ENCODE measurements at regions not wholly inside any gene's neighbourhood (a gene's known extent, or its start where the extent isn't known, plus 50 kb on each side); places are given as distances from the start of the nearest gene placed in this dataset.
"Not testable (repeated sequence)": the region's sequence is repeated elsewhere in the genome, so short reads cannot be mapped to it uniquely, and the experiment has no call there.

DNA sequence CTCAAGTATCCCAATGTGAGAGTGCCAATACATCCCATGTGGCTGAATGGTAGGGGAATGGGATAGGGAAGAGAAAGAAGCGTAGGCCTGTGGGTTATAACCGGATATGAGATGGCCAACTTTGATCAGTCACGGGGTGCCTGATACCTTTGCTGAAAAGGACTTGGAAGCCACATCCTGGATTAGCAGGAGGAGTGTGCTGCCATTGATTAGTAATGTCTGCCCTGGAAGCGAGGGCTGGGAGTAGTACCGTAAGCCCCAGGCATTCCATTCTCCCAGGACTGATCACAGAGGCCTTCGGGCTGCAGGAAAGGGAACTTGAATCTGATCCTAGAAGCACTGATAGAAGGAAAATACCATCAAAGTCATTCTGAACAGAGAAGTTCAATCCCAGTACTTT is 218.5 kb downstream of the TFCP2L1 start:
- TF ChIP-seq, protein P1, sequence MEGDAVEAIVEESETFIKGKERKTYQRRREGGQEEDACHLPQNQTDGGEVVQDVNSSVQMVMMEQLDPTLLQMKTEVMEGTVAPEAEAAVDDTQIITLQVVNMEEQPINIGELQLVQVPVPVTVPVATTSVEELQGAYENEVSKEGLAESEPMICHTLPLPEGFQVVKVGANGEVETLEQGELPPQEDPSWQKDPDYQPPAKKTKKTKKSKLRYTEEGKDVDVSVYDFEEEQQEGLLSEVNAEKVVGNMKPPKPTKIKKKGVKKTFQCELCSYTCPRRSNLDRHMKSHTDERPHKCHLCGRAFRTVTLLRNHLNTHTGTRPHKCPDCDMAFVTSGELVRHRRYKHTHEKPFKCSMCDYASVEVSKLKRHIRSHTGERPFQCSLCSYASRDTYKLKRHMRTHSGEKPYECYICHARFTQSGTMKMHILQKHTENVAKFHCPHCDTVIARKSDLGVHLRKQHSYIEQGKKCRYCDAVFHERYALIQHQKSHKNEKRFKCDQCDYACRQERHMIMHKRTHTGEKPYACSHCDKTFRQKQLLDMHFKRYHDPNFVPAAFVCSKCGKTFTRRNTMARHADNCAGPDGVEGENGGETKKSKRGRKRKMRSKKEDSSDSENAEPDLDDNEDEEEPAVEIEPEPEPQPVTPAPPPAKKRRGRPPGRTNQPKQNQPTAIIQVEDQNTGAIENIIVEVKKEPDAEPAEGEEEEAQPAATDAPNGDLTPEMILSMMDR (IDR thresholded peaks at IDR 0.05; ENCODE audit: extremely low read depth, insufficient read depth, missing control alignments): no peak
- in situ Hi-C loops (cut with MboI; ENCODE audit: low pct_unique_long_range_greater_than_20kb, low sequenced_read_pairs, unreplicated experiment): no loop called here

DNA sequence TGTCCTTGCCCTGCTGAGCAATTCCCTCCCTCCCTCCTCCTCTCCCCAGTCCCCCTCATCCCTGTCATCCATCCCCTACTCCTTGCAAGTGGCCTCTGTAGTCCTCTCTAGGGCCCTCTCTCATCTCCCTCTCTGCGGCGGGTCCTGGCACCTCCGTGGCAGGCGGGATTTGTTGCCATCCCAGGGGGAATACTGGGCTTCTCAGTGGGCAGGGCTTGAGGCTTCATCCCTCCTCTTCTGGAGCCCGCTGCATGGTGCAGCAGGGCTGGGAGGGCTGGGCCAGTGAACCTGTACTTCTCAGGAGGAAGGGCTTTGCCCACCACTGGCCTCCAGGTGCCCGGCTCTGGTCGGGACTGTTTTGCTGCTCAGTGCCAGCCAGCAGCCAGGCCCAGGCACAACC is 216.2 kb downstream of the TFCP2L1 start:
- in situ Hi-C loops (cut with MboI; ENCODE audit: low pct_unique_long_range_greater_than_20kb, low sequenced_read_pairs, unreplicated experiment): no loop called here
- no peak for DNase-seq (ENCODE audit: low spot score)
- TF ChIP-seq, protein P1 (IDR thresholded peaks at IDR 0.05; ENCODE audit: extremely low read depth, insufficient read depth, missing control alignments): no peak

More for the DNA sequence above, 218.5 kb downstream of the TFCP2L1 start:
- DNase-seq (ENCODE audit: low spot score): no peak

DNA sequence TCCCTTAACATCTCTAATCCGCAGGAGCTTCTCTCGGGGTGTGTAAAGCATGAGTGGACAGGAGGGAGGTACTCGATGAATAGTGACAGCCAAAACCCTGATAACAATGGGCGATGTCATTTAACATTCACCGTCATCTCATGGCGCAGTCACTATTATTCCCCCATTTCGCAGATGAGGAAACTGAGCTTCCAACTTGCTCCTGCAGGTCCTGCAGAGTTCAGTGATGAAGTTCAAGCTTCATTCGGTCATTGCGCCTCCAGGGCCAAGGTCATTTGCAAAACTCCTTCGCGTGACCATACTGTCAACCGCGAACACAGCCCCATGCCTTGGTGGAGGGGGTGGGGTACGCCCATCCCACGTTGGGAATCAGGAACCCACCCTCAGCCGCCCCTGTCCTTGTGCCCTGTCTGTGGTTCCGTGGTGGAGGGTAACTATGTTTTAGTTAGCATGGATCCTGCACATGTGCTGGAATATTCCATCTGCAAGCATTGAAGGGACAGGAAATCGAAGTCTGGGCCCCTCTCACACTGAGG is 215.5 kb downstream of the TFCP2L1 start:
- TF ChIP-seq, protein P1 (IDR thresholded peaks at IDR 0.05; ENCODE audit: extremely low read depth, insufficient read depth, missing control alignments): no peak
- DNase-seq (ENCODE audit: low spot score): no peak
- in situ Hi-C loops (cut with MboI; ENCODE audit: low pct_unique_long_range_greater_than_20kb, low sequenced_read_pairs, unreplicated experiment): no loop called here

DNA sequence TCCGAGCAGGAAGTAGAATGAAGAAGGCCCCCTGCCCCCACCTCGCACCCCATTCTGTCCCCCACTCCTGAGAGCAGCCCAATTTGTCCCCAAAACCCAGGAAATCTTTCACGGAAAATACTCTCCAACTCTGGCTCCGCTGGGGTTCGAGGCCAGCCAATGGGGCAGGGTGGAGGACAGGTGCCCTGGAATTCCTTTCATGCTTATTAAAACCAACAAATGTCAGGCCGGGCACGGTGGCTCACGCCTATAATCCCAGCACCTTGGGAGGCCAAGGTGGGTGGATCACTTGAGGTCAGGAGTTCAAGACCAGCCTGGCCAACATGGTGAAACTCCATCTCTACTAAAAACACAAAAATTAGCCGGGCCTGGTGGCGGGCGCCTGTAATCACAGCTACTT is 214.9 kb downstream of the TFCP2L1 start:
- in situ Hi-C loops (cut with MboI; ENCODE audit: low pct_unique_long_range_greater_than_20kb, low sequenced_read_pairs, unreplicated experiment); DNase-seq (ENCODE audit: low spot score): not testable (repeated sequence)

DNA sequence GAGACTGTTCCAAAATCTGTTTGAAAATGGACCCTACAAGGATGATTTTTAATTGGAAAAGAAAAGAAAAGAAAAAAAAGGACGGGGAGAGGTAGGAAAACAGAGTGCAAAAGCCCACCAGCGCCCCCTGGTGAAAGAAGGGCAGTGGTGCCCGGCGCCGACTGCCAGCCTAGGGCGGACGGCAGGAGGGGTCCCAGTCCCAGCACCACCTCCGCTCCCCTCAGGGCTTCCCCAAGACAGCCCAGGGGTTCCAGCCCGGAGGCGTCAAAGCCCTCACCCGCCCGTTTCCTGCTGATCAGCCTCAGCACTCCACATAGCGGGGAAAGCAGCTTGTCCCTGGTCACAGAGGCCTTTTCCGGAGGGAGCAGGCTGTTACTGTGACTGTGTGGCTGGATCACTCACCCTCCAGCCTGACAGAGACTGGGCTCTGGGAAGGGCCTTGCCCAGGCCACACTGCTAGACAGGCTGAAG is 213.9 kb downstream of the TFCP2L1 start:
- in situ Hi-C loops (cut with MboI; ENCODE audit: low pct_unique_long_range_greater_than_20kb, low sequenced_read_pairs, unreplicated experiment): no loop called here
- peak; percentile 82 for DNase-seq (ENCODE audit: low spot score)
- TF ChIP-seq, protein P1 (IDR thresholded peaks at IDR 0.05; ENCODE audit: extremely low read depth, insufficient read depth, missing control alignments): peak; percentile 76

DNA sequence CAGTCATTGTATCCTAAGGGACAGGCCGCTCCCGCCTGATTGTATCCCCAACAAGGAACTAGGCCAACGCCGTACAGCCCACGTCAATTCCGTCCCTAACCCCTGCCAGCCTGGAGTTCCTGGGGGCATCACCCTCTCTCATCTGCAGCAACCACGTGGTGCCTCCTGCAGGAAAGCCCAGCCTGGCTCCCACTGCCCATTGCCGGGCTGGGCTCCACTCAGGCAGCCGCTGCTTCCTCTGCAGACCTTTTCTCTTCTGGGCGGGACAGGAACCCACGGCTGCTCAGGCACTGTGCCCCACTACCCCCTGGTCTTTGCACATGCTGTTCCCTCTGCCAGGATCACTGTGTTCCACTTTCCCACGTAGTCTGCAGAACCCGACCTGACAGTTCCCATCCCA is 212.2 kb downstream of the TFCP2L1 start:
- no peak for DNase-seq (ENCODE audit: low spot score)
- TF ChIP-seq, protein P1 (IDR thresholded peaks at IDR 0.05; ENCODE audit: extremely low read depth, insufficient read depth, missing control alignments): no peak
- in situ Hi-C loops (cut with MboI; ENCODE audit: low pct_unique_long_range_greater_than_20kb, low sequenced_read_pairs, unreplicated experiment): no loop called here

DNA sequence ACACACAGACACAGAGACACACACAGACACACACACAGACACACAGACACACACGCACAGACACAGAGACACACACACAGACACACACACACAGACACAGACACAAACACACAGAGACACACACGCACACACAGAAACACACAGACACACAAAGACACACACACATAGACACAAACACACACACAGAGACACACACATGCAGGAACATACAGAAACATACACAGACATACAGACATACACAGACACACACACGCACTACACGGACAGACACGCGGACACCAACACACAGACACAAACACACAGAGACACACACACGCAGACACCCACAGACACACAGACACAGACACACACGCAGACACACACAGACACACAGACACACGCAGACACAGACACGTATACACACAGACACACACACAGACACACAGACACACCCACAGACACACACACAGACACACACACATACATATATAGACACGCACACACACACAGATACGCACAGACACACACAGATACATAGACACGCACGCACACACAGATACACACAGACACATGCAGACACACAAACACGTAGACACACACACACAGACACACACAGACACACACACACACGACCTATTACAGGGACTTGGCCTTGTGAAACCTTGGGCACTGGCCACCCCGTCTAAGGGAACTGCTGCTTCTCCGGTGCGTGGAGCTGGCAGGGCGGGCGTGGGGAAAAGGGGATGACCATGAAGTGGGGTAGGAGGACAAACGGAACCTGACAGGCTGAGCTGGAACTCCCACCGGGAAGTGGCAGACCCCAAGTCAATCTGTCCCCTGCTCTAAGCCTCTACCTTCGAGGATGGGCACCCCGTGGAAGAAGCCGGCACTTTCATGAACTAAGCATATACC is 211.4 kb downstream of the TFCP2L1 start:
- no peak for DNase-seq (ENCODE audit: low spot score)
- in situ Hi-C loops (cut with MboI; ENCODE audit: low pct_unique_long_range_greater_than_20kb, low sequenced_read_pairs, unreplicated experiment): no loop called here
- TF ChIP-seq, protein P1 (IDR thresholded peaks at IDR 0.05; ENCODE audit: extremely low read depth, insufficient read depth, missing control alignments): no peak
